HG02759 (cell line): ENCODE measurements at regions not wholly inside any gene's neighbourhood (a gene's known extent, or its start where the extent isn't known, plus 50 kb on each side); places are given as distances from the start of the nearest gene placed in this dataset.
"Not testable (repeated sequence)": the region's sequence is repeated elsewhere in the genome, so short reads cannot be mapped to it uniquely, and the experiment has no call there.

Experiments
- ATAC-seq: cut with Tn5 transposase; IDR thresholded peaks from one replicate; pipeline ENCODE4 v1.9.1; 2021; ENCODE audit warnings: mild to moderate bottlenecking, moderate library complexity; ENCODE audit not compliant: unreplicated experiment

- not testable (repeated sequence) for ATAC-seq
These were observed 343.3 kb upstream of the PLGLB2 start for GRCh38 chr2:87404411-87405255.

- ATAC-seq, result not testable (repeated sequence)
These were observed 342.2 kb upstream of the PLGLB2 start for GRCh38 chr2:87405531-87406216.

- ATAC-seq, result not testable (repeated sequence)
These were observed 341.3 kb upstream of the PLGLB2 start for GRCh38 chr2:87406406-87407175.

GRCh38 chr2:87409601-87410000, 338.3 kb upstream of the PLGLB2 start:
- not testable (repeated sequence) for ATAC-seq

GRCh38 chr2:87410371-87410770, 337.5 kb upstream of the PLGLB2 start:
- not testable (repeated sequence) for ATAC-seq

GRCh38 chr2:87412036-87412820, 335.7 kb upstream of the PLGLB2 start:
- ATAC-seq, result not testable (repeated sequence)

GRCh38 chr2:87414331-87414730, 333.6 kb upstream of the PLGLB2 start:
- not testable (repeated sequence) for ATAC-seq

- ATAC-seq, result not testable (repeated sequence)
These were observed 332.9 kb upstream of the PLGLB2 start for GRCh38 chr2:87414795-87415570.

- ATAC-seq, result not testable (repeated sequence)
These were observed 332.2 kb upstream of the PLGLB2 start for GRCh38 chr2:87415586-87416265.

- not testable (repeated sequence) for ATAC-seq
These were observed 331.7 kb upstream of the PLGLB2 start for GRCh38 chr2:87416266-87416592.

- ATAC-seq, result not testable (repeated sequence)
These were observed 330.7 kb upstream of the PLGLB2 start for GRCh38 chr2:87417147-87417546.

GRCh38 chr2:87417742-87418567, 329.9 kb upstream of the PLGLB2 start:
- ATAC-seq, result not testable (repeated sequence)

- not testable (repeated sequence) for ATAC-seq
These were observed 328.8 kb upstream of the PLGLB2 start for GRCh38 chr2:87418823-87419822.

GRCh38 chr2:87419980-87420379, 327.9 kb upstream of the PLGLB2 start:
- not testable (repeated sequence) for ATAC-seq

- ATAC-seq, result not testable (repeated sequence)
These were observed 326.9 kb upstream of the PLGLB2 start for GRCh38 chr2:87420954-87421353.

GRCh38 chr2:87423796-87424762, 323.8 kb upstream of the PLGLB2 start:
- ATAC-seq, result not testable (repeated sequence)
